SK-N-SH (cell line): ENCODE measurements at regions not wholly inside any gene's neighbourhood (a gene's known extent, or its start where the extent isn't known, plus 50 kb on each side); places are given as distances from the start of the nearest gene placed in this dataset.

Source experiments
- CTCF ChIP-seq: fragments of 200-600 bp; sonication (generic); IDR thresholded peaks from 2 replicates; pipeline ENCODE4 v1.6.1; 2017; ENCODE audit warnings: antibody characterized with exemption, mild to moderate bottlenecking, moderate library complexity
- EP300 ChIP-seq, 2 experiments: IDR thresholded peaks; 2 replicates each; pipeline versions ENCODE4 v1.4.0 to v1.6.1; 2012; ENCODE audit warnings: borderline replicate concordance in 1 of 2, low read depth in 1 of 2, low read length in 1 of 2
- EZH2phosphoT487 ChIP-seq: fragments of 200-600 bp; sonication (generic); IDR thresholded peaks from 2 replicates; pipeline ENCODE4 v1.6.1; 2017; ENCODE audit warnings: low read depth, mixed run types, mild to moderate bottlenecking, antibody characterized with exemption, moderate library complexity, borderline replicate concordance
- FOSL2 ChIP-seq: IDR thresholded peaks from 2 replicates; pipeline ENCODE4 v1.4.0; 2012; ENCODE audit warnings: low read depth, mild to moderate bottlenecking, moderate library complexity, borderline replicate concordance
- GABPA ChIP-seq: IDR thresholded peaks from 2 replicates; pipeline ENCODE4 v1.4.0; 2012; ENCODE audit warnings: low read depth, mild to moderate bottlenecking
- POLR2AphosphoS5 ChIP-seq: IDR thresholded peaks from 2 replicates; pipeline ENCODE4 v1.6.1; 2012; ENCODE audit warnings: low read depth, low read length
- RAD21 ChIP-seq: IDR thresholded peaks from 2 replicates; pipeline ENCODE4 v1.6.1; 2012; ENCODE audit warnings: mild to moderate bottlenecking, low read length
- SMC3 ChIP-seq: IDR thresholded peaks from 2 replicates; pipeline ENCODE4 v1.6.1; 2012; ENCODE audit warnings: low read depth, low read length, improper control_type of control experiment
- USF2 ChIP-seq: fragments of 150-350 bp; IDR thresholded peaks from 2 replicates; pipeline ENCODE4 v1.6.1; 2017; ENCODE audit warnings: antibody characterized with exemption, low read length, low read depth, borderline replicate concordance
- YY1 ChIP-seq: IDR thresholded peaks from 2 replicates; pipeline ENCODE4 v1.4.0; 2012; ENCODE audit warnings: low read depth, mild to moderate bottlenecking

- TF ChIP-seq SMC3: no peak
- TF ChIP-seq CTCF: no peak
- no peak for TF ChIP-seq EZH2phosphoT487
- TF ChIP-seq FOSL2: no peak
- no peak for TF ChIP-seq RAD21
- TF ChIP-seq GABPA: no peak
- no peak for TF ChIP-seq POLR2AphosphoS5
- no peak for TF ChIP-seq EP300 (IDR thresholded peaks at IDR 0.05; ENCODE audit: borderline replicate concordance in 1 of 2, low read depth in 1 of 2, low read length in 1 of 2)
- TF ChIP-seq YY1: no peak
- TF ChIP-seq USF2: no peak
These were observed 423.2 kb upstream of the B3GALT2 start for GRCh38 chr1:193609592-193609991.
